ENCODE measurements at regions not wholly inside any gene's neighbourhood (a gene's known extent, or its start where the extent isn't known, plus 50 kb on each side); places are given as distances from the start of the nearest gene placed in this dataset.

DNA sequence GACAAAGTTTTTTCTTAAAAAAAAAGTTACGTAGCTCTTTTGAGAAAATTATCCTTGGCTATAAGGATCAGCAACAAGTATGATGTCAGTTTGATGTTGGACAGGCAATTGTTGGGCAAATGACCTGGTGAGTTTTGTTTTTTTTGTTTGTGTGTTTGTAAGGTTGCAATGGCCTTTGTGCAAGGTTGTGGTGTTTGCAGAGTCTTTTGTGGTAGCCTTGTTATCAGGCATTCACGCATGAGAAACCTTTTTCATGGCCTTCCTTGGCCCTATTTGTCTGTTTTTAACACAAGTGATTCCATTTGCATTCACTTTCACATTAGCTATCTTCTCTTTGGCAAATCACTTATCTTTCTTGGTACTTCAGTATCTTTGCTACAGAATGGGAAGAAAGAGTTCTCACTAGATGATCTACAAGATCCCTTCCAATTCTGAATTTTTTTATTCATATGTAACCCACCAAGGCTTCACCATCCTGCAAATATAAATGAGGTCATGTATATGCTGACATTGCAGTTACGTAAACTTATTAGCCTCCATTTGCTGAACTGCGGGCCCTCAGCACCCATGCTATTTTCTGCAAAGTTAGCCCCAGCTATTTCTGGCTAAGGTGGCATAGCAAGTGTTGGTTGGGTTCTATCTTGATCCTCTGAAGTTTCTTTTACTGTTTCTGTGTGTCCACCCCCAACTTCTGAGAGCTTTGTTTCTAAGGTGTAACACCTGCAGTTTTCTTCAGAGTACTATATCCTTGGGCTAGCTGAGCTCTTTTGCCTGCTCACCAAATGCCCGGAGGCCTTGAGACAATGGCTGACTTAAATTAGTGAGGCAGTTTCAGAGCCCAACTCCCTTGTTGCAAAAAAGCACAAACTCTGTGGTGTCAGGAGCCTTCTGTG is 667.1 kb downstream of the IRS1 start:
- TF ChIP-seq POLR2A (IDR thresholded peaks at IDR 0.05; ENCODE audit: low read depth, low read length) = no peak
- no peak for TF ChIP-seq PAX5 (IDR thresholded peaks at IDR 0.05; ENCODE audit: insufficient read depth, low read length, severe bottlenecking)
- TF ChIP-seq POLR2AphosphoS5 (IDR thresholded peaks at IDR 0.05; ENCODE audit: low read depth, low read length) = no peak
- no peak for TF ChIP-seq SPI1 (IDR thresholded peaks at IDR 0.05; ENCODE audit: low read depth, low read length)
- TF ChIP-seq TAF1 (IDR thresholded peaks at IDR 0.05; ENCODE audit: low read depth, low read length) = no peak
- no peak for TF ChIP-seq POU2F2 (IDR thresholded peaks at IDR 0.05; ENCODE audit: low read depth, low read length)
